ENCODE measurements at regions not wholly inside any gene's neighbourhood (a gene's known extent, or its start where the extent isn't known, plus 50 kb on each side); places are given as distances from the start of the nearest gene placed in this dataset.

DNA sequence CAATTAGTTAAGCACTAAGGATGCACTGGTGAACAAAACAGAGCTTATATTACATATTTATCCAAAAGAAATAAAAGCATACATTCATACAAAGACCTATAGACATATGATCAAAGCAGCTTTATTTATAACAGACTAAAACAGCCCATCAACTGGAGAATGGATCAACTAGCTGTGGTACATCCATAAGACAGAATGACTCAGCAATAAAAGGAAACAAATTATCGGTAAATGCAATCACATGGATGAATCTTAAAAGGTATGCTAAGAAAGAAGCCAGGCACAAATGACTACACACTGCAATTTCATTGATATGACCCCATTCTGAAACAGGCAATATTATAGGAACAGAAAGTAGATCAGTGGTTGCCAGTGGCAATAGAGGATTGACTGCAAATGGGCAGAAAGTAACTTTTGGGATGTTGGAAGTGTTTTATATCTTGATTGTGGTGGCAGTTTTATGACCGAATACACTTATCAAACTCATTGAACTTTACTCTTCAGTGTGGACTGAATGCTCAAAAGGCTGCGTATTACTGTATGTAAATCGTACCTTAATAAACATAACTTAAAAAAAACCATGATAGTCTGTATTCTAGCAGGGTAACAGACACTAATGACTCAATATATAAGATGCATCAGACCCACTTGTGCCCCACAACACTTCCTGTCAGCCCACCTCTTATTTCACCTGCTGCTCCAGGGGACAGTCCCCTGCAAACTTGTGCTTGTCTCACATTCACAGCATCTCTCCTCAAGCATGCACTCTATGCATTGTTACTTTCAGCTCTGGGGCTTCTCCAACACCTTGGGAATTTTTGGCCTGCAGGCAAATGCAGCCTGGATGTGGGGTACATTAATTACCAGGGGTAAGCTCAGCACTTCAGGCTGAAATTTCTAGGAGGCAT lies 59.1 kb downstream of the MID1IP1 start:
- Histone ChIP-seq H3K9me3 (no peaks in the 10 kb centered on the region), H3K27ac (no peak overlapping the region), H3K36me3 (no peaks in the 10 kb centered on the region), H3K4me1 (no peaks in the 10 kb centered on the region), H3K27me3 (replicated peaks in 1 of 7) (no peaks in the 10 kb centered on the region), H3K4me3 (no peak overlapping the region)
- intact Hi-C loops (cut with DNase I; ENCODE audit: low total_unique reads): no loop called here
- WGBS, 5 donors: 61 to 84% (median 78%) methylated on average over 4 of the region's 4 CpGs
- DNase-seq: no peak
- TF ChIP-seq, protein P1, sequence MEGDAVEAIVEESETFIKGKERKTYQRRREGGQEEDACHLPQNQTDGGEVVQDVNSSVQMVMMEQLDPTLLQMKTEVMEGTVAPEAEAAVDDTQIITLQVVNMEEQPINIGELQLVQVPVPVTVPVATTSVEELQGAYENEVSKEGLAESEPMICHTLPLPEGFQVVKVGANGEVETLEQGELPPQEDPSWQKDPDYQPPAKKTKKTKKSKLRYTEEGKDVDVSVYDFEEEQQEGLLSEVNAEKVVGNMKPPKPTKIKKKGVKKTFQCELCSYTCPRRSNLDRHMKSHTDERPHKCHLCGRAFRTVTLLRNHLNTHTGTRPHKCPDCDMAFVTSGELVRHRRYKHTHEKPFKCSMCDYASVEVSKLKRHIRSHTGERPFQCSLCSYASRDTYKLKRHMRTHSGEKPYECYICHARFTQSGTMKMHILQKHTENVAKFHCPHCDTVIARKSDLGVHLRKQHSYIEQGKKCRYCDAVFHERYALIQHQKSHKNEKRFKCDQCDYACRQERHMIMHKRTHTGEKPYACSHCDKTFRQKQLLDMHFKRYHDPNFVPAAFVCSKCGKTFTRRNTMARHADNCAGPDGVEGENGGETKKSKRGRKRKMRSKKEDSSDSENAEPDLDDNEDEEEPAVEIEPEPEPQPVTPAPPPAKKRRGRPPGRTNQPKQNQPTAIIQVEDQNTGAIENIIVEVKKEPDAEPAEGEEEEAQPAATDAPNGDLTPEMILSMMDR (IDR thresholded peaks at IDR 0.05 in 8 of 11, conservative IDR thresholded peaks at IDR 0.05 in 3 of 11): no peak
- TF ChIP-seq POLR2AphosphoS5 (IDR thresholded peaks at IDR 0.05): no peak
- TF ChIP-seq POLR2A (IDR thresholded peaks at IDR 0.05): no peak

- TF ChIP-seq, protein P1 (IDR thresholded peaks at IDR 0.05 in 8 of 11, conservative IDR thresholded peaks at IDR 0.05 in 3 of 11): no peak
- no peaks in the 10 kb centered on the region for H3K9me3 ChIP-seq
- no peak overlapping the region for H3K4me3 ChIP-seq
- no peaks in the 10 kb centered on the region for H3K4me1 ChIP-seq
- H3K36me3 ChIP-seq: no peaks in the 10 kb centered on the region
- 66 to 89% (median 76%) methylated on average over 2 of the region's 2 CpGs for WGBS, 5 donors
- DNase-seq: no peak
- intact Hi-C loops (cut with DNase I; ENCODE audit: low total_unique reads): no loop called here
- H3K27ac ChIP-seq: no peak overlapping the region
- no peaks in the 10 kb centered on the region for H3K27me3 ChIP-seq (replicated peaks in 1 of 7)
Observed at GRCh38 chrX:38861489-38861888, 60.2 kb downstream of the MID1IP1 start.

DNA sequence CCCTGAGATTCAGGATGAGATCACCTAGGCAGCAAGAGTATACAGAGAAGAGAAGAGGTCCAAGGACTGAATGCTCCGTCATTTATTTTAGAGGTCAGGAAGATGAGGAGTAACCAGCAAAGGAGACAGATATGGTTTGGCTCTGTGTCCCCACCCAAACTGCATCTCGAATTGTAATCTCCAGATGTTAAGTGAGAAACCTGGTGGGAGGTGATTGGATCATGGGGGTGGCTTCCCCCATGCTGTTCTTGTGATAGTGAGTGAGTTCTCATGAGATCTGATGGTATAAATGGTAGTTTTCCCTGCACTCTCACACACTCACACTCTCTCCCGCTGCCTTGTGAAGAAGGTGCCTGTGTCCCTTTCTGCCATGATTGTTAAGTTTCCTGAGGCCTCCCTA lies 60.8 kb downstream of the MID1IP1 start:
- H3K9me3 ChIP-seq: no peaks in the 10 kb centered on the region
- H3K27me3 ChIP-seq (replicated peaks in 1 of 7): no peaks in the 10 kb centered on the region
- no peak overlapping the region for H3K4me3 ChIP-seq
- DNase-seq: no peak
- no peak overlapping the region for H3K27ac ChIP-seq
- H3K4me1 ChIP-seq: no peaks in the 10 kb centered on the region
- intact Hi-C loops (cut with DNase I; ENCODE audit: low total_unique reads): no loop called here
- 70 to 88% (median 81%) methylated on average over 3 of the region's 3 CpGs for WGBS, 5 donors
- no peaks in the 10 kb centered on the region for H3K36me3 ChIP-seq
- TF ChIP-seq POLR2A (IDR thresholded peaks at IDR 0.05): no peak
- TF ChIP-seq, protein P1 (IDR thresholded peaks at IDR 0.05 in 8 of 11, conservative IDR thresholded peaks at IDR 0.05 in 3 of 11): no peak
- no peak for TF ChIP-seq POLR2AphosphoS5 (IDR thresholded peaks at IDR 0.05)

DNA sequence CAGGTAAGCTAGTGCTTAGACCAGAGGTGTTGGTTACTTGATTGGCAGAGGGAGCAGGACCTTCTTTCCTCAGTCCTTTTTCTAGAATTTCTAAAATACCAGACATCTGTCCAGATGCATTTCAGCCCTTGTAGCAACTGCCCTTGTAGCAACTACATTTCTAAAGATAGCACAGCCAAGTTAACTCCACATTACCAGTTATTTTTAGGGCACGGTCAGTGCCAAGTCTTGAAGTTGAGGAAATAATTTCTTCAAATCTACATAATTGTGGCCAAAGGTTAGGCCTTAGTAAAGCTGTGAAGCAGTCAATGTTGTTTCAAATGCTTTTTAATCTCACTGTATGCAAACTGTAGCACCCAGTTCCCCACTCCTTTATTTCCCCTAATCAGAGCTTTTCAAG lies 62.9 kb downstream of the MID1IP1 start:
- Histone ChIP-seq H3K4me1 (peaks cover 0 to 9% (median 0%) of the 10 kb centered on the region in 6 donors), H3K9me3 (no peaks in the 10 kb centered on the region), H3K27ac (no peak overlapping the region), H3K27me3 (replicated peaks in 1 of 7) (no peaks in the 10 kb centered on the region), H3K4me3 (no peak overlapping the region), H3K36me3 (no peaks in the 10 kb centered on the region)
- TF ChIP-seq, protein P1 (IDR thresholded peaks at IDR 0.05 in 8 of 11, conservative IDR thresholded peaks at IDR 0.05 in 3 of 11): no peak
- no peak for TF ChIP-seq POLR2AphosphoS5 (IDR thresholded peaks at IDR 0.05)
- WGBS, 5 donors: 24 to 78% (median 56%) methylated on average over 1 of the region's 1 CpG
- DNase-seq: no peak
- intact Hi-C loops (cut with DNase I; ENCODE audit: low total_unique reads): no loop called here

Data from spleen (tissue), 11 donors.